ENCODE measurements at regions not wholly inside any gene's neighbourhood (a gene's known extent, or its start where the extent isn't known, plus 50 kb on each side); places are given as distances from the start of the nearest gene placed in this dataset.

DNA sequence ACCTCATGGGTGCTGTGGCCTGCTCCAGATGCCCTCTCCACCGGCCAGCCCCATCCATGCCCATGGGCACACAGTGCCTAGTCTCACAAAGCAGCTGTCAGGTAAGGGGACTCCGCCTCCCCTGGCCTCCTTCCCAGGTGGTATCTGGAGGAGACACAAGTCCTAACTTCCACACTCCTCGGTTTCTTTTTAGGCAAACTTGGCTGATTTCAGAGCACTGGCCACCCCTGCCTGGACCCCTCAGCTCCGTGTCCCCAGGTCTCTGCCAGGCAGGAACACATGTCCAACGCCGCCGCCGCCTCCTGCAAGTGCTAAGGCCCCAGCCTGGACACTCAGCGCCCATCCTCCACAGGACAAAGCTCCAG lies 324.1 kb upstream of the DIO3 start:
- TF ChIP-seq, protein P1, sequence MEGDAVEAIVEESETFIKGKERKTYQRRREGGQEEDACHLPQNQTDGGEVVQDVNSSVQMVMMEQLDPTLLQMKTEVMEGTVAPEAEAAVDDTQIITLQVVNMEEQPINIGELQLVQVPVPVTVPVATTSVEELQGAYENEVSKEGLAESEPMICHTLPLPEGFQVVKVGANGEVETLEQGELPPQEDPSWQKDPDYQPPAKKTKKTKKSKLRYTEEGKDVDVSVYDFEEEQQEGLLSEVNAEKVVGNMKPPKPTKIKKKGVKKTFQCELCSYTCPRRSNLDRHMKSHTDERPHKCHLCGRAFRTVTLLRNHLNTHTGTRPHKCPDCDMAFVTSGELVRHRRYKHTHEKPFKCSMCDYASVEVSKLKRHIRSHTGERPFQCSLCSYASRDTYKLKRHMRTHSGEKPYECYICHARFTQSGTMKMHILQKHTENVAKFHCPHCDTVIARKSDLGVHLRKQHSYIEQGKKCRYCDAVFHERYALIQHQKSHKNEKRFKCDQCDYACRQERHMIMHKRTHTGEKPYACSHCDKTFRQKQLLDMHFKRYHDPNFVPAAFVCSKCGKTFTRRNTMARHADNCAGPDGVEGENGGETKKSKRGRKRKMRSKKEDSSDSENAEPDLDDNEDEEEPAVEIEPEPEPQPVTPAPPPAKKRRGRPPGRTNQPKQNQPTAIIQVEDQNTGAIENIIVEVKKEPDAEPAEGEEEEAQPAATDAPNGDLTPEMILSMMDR (IDR thresholded peaks at IDR 0.05) = no peak
- TF ChIP-seq ZFX (IDR thresholded peaks at IDR 0.05; ENCODE audit: borderline replicate concordance) = no peak

Data from 22Rv1 (cell line).